ENCODE measurements at regions not wholly inside any gene's neighbourhood (a gene's known extent, or its start where the extent isn't known, plus 50 kb on each side); places are given as distances from the start of the nearest gene placed in this dataset.

DNA sequence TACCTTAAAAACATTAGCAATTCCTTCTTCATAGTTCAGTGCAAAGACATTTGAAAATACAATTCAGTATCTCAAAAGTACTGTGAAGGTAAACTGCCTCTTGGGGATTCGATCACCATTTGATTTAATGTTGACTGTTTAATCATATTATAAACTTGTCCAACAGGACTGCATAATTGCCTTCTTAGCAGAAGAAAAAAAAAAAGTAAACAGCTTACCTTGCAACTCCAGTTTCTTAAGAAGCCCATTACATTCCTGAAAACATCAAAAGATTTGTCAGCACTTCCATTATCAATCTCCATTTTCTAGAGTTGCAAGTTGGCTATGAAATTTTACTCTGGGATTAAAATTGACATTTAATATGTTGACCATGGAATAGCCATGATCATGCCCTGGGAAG is 1154.6 kb downstream of the OLFM4 start:
- Histone ChIP-seq H3K9me3 (no peaks in the 10 kb centered on the region), H3K4me1 (no peaks in the 10 kb centered on the region), H3K27ac (no peak overlapping the region), H3K36me3 (no peaks in the 10 kb centered on the region), H3K27me3 (no peaks in the 10 kb centered on the region), H3K4me3 (no peak overlapping the region)
- TF ChIP-seq CTCF (IDR thresholded peaks at IDR 0.05) (no peak), EP300 (IDR thresholded peaks at IDR 0.05) (no peak), POLR2AphosphoS5 (IDR thresholded peaks at IDR 0.05) (no peak), POLR2A (IDR thresholded peaks at IDR 0.05) (no peak)
- no peak for DNase-seq
- intact Hi-C loops (cut with DNase I; ENCODE audit: low total_unique reads): no loop called here
- WGBS, 5 donors: 0 to 29% (median 0%) methylated on average over 1 of the region's 1 CpG

DNA sequence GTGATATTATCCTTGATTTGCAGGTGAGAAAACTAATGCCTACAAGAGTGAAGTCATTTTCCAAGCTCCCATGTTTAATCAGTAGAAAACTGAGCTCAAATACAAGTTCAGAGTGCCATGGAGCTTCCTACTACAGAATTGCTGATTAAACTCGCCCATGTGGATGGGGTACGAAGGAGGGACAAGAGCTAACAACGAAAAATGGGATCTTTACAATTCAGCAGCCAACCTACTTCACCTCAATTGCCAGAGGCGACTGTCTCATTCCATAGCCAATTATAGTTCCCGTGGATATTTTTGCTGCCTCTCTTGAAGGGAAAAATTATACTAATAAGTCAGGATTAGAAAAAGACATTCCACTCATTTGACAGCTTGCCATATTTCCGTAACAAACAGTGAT is 1155.1 kb downstream of the OLFM4 start:
- WGBS, 5 donors: 77 to 83% (median 80%) methylated on average over 6 of the region's 6 CpGs
- H3K36me3 ChIP-seq: no peaks in the 10 kb centered on the region
- no peaks in the 10 kb centered on the region for H3K9me3 ChIP-seq
- TF ChIP-seq POLR2A (IDR thresholded peaks at IDR 0.05): no peak
- TF ChIP-seq CTCF (IDR thresholded peaks at IDR 0.05): no peak
- TF ChIP-seq EP300 (IDR thresholded peaks at IDR 0.05): no peak
- no peak for TF ChIP-seq POLR2AphosphoS5 (IDR thresholded peaks at IDR 0.05)
- DNase-seq: no peak
- no peaks in the 10 kb centered on the region for H3K27me3 ChIP-seq
- H3K4me1 ChIP-seq: no peaks in the 10 kb centered on the region
- no peak overlapping the region for H3K27ac ChIP-seq
- intact Hi-C loops (cut with DNase I; ENCODE audit: low total_unique reads): no loop called here
- no peak overlapping the region for H3K4me3 ChIP-seq

DNA sequence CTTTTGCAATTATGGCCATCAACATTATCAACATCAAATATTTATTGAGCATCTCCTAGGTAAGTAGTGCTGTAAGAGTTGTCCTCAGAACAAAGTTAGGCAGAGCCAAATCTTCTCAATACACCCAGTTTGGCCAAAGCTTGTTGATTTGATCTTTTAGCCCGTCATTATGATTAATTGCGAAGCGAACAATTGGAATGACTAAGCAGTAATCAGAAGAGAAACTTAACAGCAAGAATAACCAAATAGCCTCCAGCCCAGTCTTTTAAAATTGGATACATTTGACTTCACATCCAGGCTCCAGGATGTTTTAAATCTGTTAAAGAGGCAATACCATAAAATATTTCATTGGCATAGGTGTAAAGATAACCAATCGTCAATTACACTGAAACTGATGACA is 1156.0 kb downstream of the OLFM4 start:
- Histone ChIP-seq H3K27ac (no peak overlapping the region), H3K9me3 (no peaks in the 10 kb centered on the region), H3K27me3 (no peaks in the 10 kb centered on the region), H3K36me3 (no peaks in the 10 kb centered on the region), H3K4me3 (no peak overlapping the region), H3K4me1 (no peaks in the 10 kb centered on the region)
- DNase-seq: no peak
- TF ChIP-seq POLR2AphosphoS5 (IDR thresholded peaks at IDR 0.05): no peak
- no peak for TF ChIP-seq EP300 (IDR thresholded peaks at IDR 0.05)
- TF ChIP-seq POLR2A (IDR thresholded peaks at IDR 0.05): no peak
- no peak for TF ChIP-seq CTCF (IDR thresholded peaks at IDR 0.05)
- intact Hi-C loops (cut with DNase I; ENCODE audit: low total_unique reads): no loop called here
- 68 to 88% (median 83%) methylated on average over 4 of the region's 4 CpGs for WGBS, 5 donors

GRCh38 chr13:54185101-54185500 is 1156.5 kb downstream of the OLFM4 start:
- Histone ChIP-seq H3K9me3 (no peaks in the 10 kb centered on the region), H3K36me3 (no peaks in the 10 kb centered on the region), H3K4me3 (no peak overlapping the region), H3K27ac (no peak overlapping the region), H3K27me3 (no peaks in the 10 kb centered on the region), H3K4me1 (no peaks in the 10 kb centered on the region)
- intact Hi-C loops (cut with DNase I; ENCODE audit: low total_unique reads): no loop called here
- TF ChIP-seq POLR2AphosphoS5 (IDR thresholded peaks at IDR 0.05): no peak
- no peak for TF ChIP-seq EP300 (IDR thresholded peaks at IDR 0.05)
- TF ChIP-seq POLR2A (IDR thresholded peaks at IDR 0.05): no peak
- no peak for TF ChIP-seq CTCF (IDR thresholded peaks at IDR 0.05)
- DNase-seq: no peak
- 58 to 72% (median 64%) methylated on average over 2 of the region's 2 CpGs for WGBS, 5 donors

Measured in stomach (tissue), 8 donors.